GM15510 (cell line): ENCODE measurements at regions not wholly inside any gene's neighbourhood (a gene's known extent, or its start where the extent isn't known, plus 50 kb on each side); places are given as distances from the start of the nearest gene placed in this dataset.

Source experiments
- POLR2A ChIP-seq: IDR thresholded peaks from 3 replicates; pipeline ENCODE4 v1.6.1; 2011; ENCODE audit warnings: borderline replicate concordance; ENCODE audit not compliant: insufficient read length; ENCODE audit errors: extremely low read depth

DNA sequence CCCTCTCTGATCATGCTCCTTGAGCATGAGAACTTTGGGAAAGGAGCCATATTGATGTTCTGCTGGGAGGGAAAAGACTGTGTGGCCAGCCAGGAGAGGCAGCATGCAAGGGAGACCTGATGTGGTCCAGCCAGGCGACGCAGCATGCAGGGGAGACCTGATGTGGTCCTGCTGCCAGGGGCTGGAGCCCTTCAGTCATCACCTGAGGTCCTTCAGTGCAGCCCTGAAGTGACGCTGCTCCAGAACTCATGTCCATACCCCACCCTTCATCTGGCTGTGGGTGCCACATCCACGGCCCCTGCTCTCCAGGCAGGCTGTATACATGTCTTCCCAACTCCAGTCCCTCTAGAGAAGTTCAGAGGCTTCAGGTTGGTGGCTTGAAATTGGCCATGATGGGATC, 134.4 kb downstream of the ERMARD start:
- TF ChIP-seq POLR2A, result no peak

DNA sequence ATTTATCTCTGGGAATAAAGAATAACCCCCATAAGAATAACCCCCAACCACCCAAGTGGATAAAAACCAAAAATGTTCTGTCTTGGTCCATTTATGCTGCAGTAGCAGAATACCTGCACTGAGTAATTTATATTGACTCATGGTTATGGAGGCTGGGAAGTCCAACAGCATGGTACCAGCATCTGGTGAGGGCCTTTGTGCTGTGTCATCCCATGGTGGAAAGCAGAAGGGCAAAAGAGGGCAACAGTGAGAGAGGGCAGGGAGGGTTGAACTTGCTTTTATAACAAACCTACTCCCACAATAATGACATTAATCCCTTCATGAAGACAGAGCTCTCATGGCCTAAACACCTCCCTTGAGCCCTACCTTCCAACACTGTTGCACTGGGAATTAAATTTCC, 133.7 kb downstream of the ERMARD start:
- TF ChIP-seq POLR2A, result no peak

DNA sequence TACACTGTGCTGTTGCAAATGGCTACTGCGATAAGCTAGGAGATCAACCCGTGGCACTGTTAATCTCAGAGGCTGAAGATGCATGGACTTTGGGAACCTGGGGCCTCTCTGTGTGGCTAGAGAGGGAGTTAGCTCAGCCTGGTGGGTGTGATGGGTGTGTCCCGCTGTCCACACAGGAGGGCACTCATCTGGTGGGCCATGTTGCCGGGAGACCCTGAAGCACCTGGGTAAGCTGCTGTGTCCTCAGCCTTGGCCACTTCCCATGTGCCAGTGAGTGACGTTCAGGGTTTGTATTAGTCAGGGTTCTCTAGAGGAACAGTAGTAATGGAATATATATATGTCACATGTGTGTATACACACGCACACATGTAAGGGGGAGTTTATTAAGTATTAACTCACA, 132.7 kb downstream of the ERMARD start:
- no peak for TF ChIP-seq POLR2A

DNA sequence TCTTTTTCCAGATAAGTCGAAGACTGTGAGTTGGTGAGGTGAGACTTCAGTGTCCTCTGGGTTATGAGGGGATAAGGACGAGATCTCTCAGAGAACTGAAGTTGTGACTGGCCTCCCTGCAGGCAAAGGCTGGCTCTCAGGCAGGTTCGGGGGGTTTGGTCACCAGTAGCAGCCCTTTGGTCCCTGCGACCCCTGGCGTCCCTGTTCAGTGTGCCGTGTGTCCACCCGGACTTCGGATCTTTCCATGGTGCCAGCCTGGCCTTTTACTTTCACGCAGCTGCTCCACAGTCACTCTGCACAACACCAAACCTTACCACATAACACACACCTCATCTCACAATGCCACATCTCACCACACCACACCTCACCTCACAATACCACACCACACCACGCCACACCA, 131.9 kb downstream of the ERMARD start:
- no peak for TF ChIP-seq POLR2A

DNA sequence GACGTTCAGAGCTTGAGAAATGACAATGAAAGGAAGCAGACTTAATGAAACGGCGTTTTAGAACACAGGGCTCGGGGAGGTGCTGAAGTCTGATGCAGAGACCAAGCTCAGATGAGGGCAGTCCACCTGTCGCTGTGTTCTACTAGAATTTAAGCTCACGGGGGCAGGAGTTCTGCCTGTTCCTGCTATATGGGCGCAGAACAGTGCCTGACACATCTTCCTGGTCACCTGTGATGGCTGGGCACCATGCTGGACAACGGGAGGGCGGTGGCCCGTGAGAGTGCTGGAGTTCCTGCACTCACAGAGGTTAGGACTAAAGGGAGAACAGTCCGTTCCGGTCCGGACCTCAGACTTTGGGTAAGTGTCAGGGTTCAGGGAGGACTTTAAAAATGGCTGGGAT, 130.6 kb downstream of the ERMARD start:
- no peak for TF ChIP-seq POLR2A

DNA sequence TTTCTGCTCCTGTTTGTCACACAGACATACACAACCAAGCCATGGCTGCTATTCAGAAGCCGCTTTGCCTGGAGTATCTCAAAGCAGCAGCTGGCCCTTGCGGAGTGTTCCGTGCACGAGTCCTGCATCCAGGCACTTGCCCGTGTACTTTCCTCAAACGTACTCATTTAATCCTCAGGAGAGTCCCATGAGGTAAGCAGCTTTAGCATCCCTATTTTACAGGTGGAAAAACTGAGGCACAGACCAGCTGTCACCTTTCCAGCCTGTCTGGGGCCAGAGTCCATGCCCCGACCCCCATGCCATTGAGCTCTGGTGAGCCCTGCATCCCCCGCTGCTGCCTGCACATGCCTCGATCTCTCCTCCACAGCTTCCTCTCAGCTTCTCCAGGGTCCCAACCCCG, 130.0 kb downstream of the ERMARD start:
- no peak for TF ChIP-seq POLR2A

DNA sequence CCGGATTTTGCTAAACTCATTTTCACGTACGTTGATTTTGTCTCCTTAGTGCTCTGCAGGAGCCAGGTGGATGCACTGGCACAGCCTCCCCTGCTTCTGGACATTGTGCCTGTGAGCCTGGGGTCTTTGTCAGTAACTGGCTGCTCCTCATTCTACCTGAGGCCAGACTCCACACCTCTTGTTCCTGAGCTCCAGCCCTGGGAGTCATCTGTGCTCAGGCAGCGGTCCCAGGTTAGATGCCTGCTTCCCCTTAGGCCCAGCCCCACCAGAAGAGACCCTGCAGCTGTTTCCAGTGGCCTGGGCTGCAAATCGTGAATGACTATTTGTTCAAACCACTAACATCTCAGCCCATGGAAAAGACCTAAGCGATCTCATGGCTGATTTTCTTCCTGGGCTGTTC, 129.1 kb downstream of the ERMARD start:
- TF ChIP-seq POLR2A, result no peak

DNA sequence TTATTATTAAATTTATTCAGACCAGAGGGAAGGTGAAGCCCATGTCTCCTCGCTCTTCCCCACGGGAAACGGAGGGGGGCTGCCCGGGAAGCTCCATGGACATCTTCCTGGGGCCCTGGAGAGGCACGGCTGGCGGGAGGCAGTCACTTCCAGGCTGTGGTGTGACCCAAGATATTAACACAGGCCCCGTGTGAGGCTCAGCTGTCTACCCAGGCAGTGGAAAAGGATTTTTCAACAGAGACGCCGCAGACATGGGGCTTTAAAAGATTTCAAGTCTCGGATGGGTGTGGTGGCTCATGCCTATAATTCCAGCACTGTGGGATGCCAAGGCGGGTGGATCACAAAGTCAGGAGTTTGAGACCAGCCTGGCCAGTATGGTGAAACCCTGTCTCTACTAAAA, 117.9 kb downstream of the ERMARD start:
- TF ChIP-seq POLR2A, result no peak

DNA sequence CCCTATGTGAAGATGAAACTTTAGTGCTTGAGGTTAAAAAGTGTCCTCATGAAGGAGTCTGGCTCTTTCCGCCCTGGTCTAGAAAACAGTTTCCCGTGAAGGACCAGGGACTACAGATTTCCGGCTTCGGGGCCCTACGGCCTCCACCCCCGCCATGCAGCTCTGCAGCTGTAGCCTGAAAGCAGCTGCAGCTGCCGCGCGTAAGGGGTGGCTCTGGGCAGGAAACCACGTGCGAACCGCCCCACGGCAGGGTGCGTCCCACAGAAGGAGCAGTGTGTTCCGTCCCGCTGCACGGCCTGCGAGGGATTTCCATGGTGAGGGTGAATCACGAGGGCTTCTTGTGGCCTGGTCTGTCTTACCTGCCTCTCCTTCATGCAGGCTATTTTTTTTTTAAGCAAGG, 117.0 kb downstream of the ERMARD start:
- no peak for TF ChIP-seq POLR2A

DNA sequence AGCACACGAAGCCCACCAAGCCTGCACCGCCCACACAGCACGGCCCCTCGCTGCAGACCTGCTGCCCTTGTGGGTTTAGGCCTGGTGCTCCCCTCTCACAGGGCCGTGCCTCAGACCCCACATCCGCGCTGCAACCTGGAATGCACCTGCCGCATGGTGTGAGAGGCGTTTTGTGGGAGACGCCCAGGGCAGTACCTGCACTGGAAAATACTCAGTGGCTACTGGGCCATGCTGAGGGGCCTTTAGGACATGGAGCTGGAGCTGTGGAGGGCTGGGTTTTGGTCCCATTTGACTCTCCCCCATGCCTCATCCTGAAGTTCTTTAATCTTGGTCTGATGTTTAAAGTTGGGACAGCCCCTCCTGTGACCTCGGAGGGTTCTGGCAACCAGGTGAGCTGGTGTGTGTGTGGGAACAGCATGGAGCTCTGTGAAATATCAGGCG, 116.3 kb downstream of the ERMARD start:
- TF ChIP-seq POLR2A, result no peak

DNA sequence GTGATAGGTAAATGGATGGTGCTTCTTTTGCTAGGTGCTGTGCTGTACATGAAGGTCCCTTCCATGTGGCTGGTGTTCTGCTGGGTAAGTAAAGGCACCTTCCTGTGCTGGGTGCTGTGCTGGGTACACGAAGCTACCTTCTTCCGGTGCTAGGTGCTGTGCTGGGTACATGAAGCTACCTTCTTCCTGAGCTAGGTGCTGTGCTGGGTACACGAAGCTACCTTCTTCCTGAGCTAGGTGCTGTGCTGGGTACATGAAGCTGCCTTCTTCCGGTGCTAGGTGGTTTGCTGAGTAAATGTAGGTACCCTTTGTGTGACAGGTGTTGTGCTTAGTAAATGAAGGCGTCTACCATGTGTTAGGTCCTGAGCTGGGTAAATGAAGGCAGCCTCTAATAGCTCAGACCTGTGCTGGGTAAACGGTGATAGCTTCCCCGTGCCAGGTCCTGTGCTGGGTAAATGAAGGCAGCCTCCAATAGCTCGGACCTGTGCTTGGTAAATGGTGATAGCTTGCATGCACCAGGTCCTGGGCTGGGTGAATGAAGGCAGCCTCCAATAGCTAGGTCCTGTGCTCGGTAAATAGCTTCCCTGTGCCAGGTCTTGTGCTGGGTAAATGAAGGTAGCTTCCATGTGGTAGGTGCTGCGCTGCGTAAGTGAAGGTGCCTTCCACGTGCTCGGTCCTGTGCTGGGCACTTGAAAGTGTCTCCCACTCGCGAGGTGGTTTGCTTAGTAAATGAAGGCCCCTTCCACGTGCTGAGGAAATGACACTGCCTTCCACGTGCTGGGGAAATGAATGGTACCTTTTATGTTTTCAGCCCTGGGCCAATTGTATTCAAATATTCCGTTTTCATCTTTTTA, 115.5 kb downstream of the ERMARD start:
- TF ChIP-seq POLR2A, result no peak

DNA sequence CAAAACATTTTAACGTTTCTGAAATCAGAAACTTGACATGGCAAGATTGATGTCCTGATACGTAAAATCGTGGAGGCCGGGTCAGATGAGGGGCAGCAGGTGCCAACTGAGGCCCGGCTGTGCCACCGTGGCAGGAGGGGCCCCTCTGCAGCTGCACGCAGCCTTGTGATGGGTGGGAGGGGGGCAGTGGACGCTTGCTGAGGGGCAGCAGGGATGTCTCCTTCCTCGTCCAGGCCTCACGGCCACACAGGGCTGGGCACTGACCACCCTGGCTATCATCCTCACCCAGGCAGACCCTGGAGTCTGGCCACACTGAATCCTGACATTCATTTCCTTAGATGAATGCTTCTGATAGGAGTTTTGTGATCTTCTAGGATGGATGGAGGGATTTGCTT, 114.7 kb downstream of the ERMARD start:
- TF ChIP-seq POLR2A, result no peak

DNA sequence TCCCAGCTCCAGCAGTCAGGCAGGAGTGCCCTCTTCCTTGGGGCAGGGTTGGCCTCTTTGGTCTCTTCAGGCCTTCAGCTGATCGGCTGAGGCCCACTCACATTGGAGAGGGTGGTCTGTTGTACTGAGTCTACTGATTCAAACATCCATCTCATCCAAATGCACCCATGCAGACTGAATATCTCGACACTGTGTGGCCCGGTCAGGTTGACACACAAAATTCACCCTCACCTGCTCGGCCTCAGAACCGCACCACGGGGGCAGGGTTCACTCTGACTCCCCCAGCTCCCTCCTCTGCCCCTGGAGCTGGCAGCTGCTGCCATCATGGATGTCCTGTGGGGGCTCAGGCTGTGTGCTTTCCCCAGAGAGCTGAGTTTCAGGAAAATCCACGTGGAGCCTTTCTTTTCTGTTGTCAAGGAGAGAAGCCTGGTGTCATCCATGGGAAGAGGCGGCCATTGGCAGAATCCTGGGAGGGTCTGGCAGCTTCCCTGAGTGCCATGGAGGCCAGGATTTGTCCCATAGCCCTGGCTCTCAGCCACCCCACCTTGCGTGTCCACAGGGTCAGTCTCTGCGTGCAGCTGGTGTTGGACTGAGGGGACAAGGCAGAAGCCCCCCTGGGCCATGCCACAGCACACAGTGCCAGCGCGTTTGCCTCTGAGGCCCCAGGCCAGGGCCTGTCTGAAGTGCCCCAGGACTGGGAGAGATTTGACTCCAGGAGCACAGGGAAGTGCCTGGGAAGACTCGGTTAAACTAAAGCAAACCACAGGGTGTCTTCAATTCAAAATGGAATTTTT, 114.1 kb downstream of the ERMARD start:
- no peak for TF ChIP-seq POLR2A

DNA sequence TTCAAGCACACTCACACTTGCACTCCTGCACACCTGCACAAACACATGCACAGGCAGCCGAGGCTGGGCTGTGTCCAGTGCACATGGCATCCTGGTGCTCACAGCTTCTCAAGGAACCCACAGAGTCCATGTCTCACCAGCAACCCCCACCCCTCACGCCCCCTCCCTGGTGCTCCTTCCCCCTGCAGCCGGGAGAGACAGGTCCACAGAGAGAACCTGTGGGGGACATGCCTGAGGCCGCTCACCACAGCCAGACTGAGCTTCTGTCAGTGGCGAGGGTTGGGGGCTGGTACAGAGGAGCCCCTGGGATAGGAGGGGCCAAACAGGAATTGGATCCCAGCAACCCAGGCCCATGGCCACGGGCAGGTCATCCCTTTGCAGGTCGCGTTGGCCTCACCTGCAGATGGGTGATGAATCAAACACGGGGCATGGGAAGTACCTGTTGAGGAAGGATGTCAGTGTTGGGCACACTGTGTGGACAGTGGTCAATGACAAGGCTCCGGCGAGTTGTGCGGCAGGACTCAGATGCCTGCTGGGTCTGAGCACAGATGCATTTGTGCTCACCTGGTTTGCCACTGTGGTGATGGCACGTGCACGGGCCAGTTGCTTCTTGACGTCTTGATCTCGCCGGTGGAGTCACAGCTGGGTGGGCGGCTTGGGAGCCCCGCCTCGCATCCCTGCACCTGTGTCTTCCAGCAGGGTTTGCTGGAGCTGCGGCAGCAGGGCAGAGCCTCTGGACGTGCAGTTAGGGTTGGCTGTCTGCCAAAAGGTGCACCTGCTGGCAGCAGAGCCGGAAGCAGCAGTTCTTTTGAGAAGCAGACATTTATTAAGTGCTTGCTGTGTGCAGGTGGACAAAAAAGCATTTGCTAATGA, 113.0 kb downstream of the ERMARD start:
- TF ChIP-seq POLR2A, result no peak

DNA sequence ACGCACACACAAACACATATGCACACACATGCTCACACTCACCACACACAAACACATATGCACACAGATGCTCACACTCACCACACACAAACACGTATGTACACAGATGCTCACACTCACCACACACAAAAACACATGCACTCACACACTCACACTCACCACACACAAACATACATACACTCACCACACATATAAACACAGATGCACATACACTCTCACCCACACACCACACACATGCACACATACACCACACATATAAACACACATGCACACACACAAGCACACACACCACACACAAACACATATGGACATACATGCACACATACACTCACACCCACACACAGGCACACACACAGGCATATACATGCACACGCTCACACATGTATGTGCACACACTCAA, 112.3 kb downstream of the ERMARD start:
- no peak for TF ChIP-seq POLR2A

DNA sequence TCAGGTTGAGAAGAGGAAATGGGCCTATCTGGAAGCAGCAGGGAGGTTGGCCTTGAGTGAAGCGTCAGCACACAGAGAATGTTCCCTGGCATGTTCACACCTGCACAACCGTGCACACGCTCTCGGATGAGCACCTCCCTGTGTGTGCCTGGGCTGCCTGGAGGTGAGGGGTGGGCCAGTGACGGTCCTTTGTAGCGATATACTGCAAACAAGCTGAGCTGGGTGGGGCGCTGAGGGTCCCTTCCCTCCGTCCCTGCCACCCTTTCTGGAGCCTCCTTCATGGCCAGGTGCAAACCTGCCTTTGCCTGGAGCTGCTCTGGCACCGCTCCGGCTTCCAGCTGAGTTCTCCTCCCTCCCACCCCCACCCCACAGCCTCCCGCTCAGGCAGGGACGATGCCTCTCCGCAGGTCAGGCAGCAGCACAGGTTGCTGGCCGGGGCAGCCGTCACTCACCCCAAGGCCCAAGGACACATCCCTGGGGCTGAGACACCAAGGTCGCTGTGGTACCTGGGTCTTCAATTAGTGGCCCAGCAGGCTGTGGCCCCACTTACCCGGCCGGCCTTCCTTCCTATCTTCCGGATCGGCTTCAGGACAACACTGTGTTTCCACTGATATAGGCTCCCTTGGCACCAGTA, 111.6 kb downstream of the ERMARD start:
- TF ChIP-seq POLR2A, result no peak
